HCT116 (cell line): ENCODE measurements at regions not wholly inside any gene's neighbourhood (a gene's known extent, or its start where the extent isn't known, plus 50 kb on each side); places are given as distances from the start of the nearest gene placed in this dataset.

Experiments used
- ATF3 ChIP-seq: IDR thresholded peaks from 2 replicates; pipeline ENCODE4 v1.6.1; 2012
- CEBPB ChIP-seq: IDR thresholded peaks from 2 replicates; pipeline ENCODE4 v1.6.1; 2012; ENCODE audit warnings: low read depth
- CTCF ChIP-seq, 3 experiments: fragments of 200-600 bp in 1 of 3; sonication (generic) in 1 of 3; IDR thresholded peaks in 2 of 3; conservative IDR thresholded peaks in 1 of 3; 2 replicates each; pipeline ENCODE4 v1.5.1; 2012 to 2017; ENCODE audit warnings: low read depth in 2 of 3, low read length in 2 of 3, antibody characterized with exemption in 1 of 3, borderline replicate concordance in 1 of 3, control low read depth in 1 of 3, mild to moderate bottlenecking in 1 of 3, mixed read lengths in 1 of 3, mixed run types in 1 of 3, moderate library complexity in 1 of 3; ENCODE audit not compliant: insufficient read depth in 1 of 3
- EZH2 ChIP-seq: fragments of 200-600 bp; sonication (generic); IDR thresholded peaks from 2 replicates; pipeline ENCODE4 v1.6.1; 2017; ENCODE audit warnings: antibody characterized with exemption, mixed run types
- EZH2phosphoT487 ChIP-seq: fragments of 200-600 bp; IDR thresholded peaks from 2 replicates; pipeline ENCODE4 v1.6.1; 2018; ENCODE audit warnings: antibody characterized with exemption, borderline replicate concordance
- JUND ChIP-seq: IDR thresholded peaks from 2 replicates; pipeline ENCODE4 v1.6.1; 2012
- MAX ChIP-seq: IDR thresholded peaks from 2 replicates; pipeline ENCODE4 v1.6.1; 2012
- POLR2A ChIP-seq: IDR thresholded peaks from 2 replicates; pipeline ENCODE4 v1.7.0; 2011; ENCODE audit warnings: borderline replicate concordance; ENCODE audit not compliant: insufficient read depth, insufficient read length; ENCODE audit errors: extremely low read depth
- POLR2AphosphoS5 ChIP-seq: IDR thresholded peaks from 2 replicates; pipeline ENCODE4 v1.6.1; 2011; ENCODE audit warnings: mild to moderate bottlenecking, low read depth, low read length, moderate library complexity
- RAD21 ChIP-seq: IDR thresholded peaks from 2 replicates; pipeline ENCODE4 v1.6.1; 2012; ENCODE audit warnings: low read depth, mild to moderate bottlenecking
- SIN3A ChIP-seq: IDR thresholded peaks from 2 replicates; pipeline ENCODE4 v1.6.1; 2012; ENCODE audit warnings: low read depth
- YY1 ChIP-seq: IDR thresholded peaks from 2 replicates; pipeline ENCODE4 v1.6.1; 2011; ENCODE audit warnings: low read length, low read depth, moderate library complexity, mild to moderate bottlenecking; ENCODE audit not compliant: insufficient replicate concordance; ENCODE audit errors: extremely low read depth
- ZBTB33 ChIP-seq: IDR thresholded peaks from 2 replicates; pipeline ENCODE4 v1.6.1; 2011; ENCODE audit warnings: mild to moderate bottlenecking, low read length, moderate library complexity; ENCODE audit not compliant: insufficient replicate concordance; ENCODE audit errors: extremely low read depth
- ZFX ChIP-seq: fragments of 450-650 bp; IDR thresholded peaks from 2 replicates; pipeline ENCODE4 v1.6.1; 2017

- TF ChIP-seq POLR2AphosphoS5 (no peak), EZH2phosphoT487 (no peak), POLR2A (no peak), JUND (no peak), CTCF (IDR thresholded peaks at IDR 0.05 in 2 of 3, conservative IDR thresholded peaks at IDR 0.05 in 1 of 3; ENCODE audit: borderline replicate concordance in 1 of 3, insufficient read depth in 1 of 3, low read depth in 2 of 3, low read length in 2 of 3) (no peak), ZBTB33 (no peak), ZFX (no peak), CEBPB (no peak), RAD21 (no peak), YY1 (no peak), EZH2 (no peak), SIN3A (no peak), MAX (no peak), ATF3 (no peak)
Observed at GRCh38 chr10:20644421-20644820, 252.7 kb downstream of the NEBL start.
